SU-DHL-6 (cell line): ENCODE measurements at regions not wholly inside any gene's neighbourhood (a gene's known extent, or its start where the extent isn't known, plus 50 kb on each side); places are given as distances from the start of the nearest gene placed in this dataset.

ENCODE experiments used
- H2AFZ ChIP-seq: fragments of 200-600 bp; sonication (generic); 2 replicates; pipeline ENCODE4 v1.6.1; 2014; ENCODE audit warnings: low read depth, mild to moderate bottlenecking, moderate library complexity, mixed read lengths, antibody characterized with exemption, low read length; ENCODE audit not compliant: severe bottlenecking
- H3F3A ChIP-seq: fragments of 200-600 bp; shearing (Covaris generic); 2 replicates; pipeline ENCODE4 v1.6.0; 2016; ENCODE audit warnings: antibody characterized with exemption, mild to moderate bottlenecking; ENCODE audit not compliant: insufficient read depth
- H3K27ac ChIP-seq: fragments of 200-600 bp; sonication (generic); 2 replicates; pipeline ENCODE4 v1.5.1; 2016; ENCODE audit warnings: low read depth, mild to moderate bottlenecking, low read length, moderate library complexity, mixed read lengths
- H3K27me3 ChIP-seq: fragments of 200-600 bp; sonication (generic), shearing (Covaris generic); 2 replicates; pipeline ENCODE4 v1.6.0; 2014; ENCODE audit warnings: mild to moderate bottlenecking, low read length
- H3K36me3 ChIP-seq: fragments of 200-600 bp; sonication (generic); 2 replicates; pipeline ENCODE4 v1.6.1; 2014; ENCODE audit warnings: mild to moderate bottlenecking, low read length, mixed read lengths
- H3K4me2 ChIP-seq: fragments of 300-600, 200-600 bp; shearing (Covaris generic), sonication (generic); 2 replicates; pipeline ENCODE4 v1.6.0; 2014; ENCODE audit warnings: low read length, low read depth, mild to moderate bottlenecking; ENCODE audit not compliant: poor library complexity, severe bottlenecking
- H3K4me3 ChIP-seq: fragments of 200-600 bp; sonication (generic); 2 replicates; pipeline ENCODE4 v1.5.1; 2014; ENCODE audit warnings: antibody characterized with exemption, low read length, mild to moderate bottlenecking, mixed read lengths; ENCODE audit not compliant: insufficient read depth, poor library complexity, severe bottlenecking
- H3K79me2 ChIP-seq: fragments of 200-600 bp; sonication (generic); 2 replicates; pipeline ENCODE4 v1.6.1; 2014; ENCODE audit warnings: mild to moderate bottlenecking, low read length, moderate library complexity; ENCODE audit not compliant: insufficient read depth
- H3K9ac ChIP-seq: fragments of 200-600 bp; sonication (generic); 2 replicates; pipeline ENCODE4 v1.7.0; 2014; ENCODE audit warnings: mild to moderate bottlenecking, low read length
- H3K9me2 ChIP-seq: fragments of 200-600 bp; sonication (generic); replicated peaks from 2 replicates; pipeline ENCODE4 v1.6.1; 2014; ENCODE audit warnings: low read length; ENCODE audit not compliant: insufficient read depth
- H3K9me3 ChIP-seq: fragments of 200-600 bp; sonication (generic); 2 replicates; pipeline ENCODE4 v1.6.1; 2014; ENCODE audit warnings: low read length, mixed read lengths; ENCODE audit not compliant: insufficient read depth
- H4K20me1 ChIP-seq: fragments of 200-600 bp; sonication (generic); 2 replicates; pipeline ENCODE4 v1.6.1; 2014; ENCODE audit warnings: low read depth, mild to moderate bottlenecking, antibody characterized with exemption, low read length, moderate library complexity, mixed read lengths
- CTCF ChIP-seq: fragments of 200-600 bp; sonication (generic); IDR thresholded peaks from one replicate; pipeline ENCODE4 v1.5.1; 2017; ENCODE audit warnings: antibody characterized with exemption, mild to moderate bottlenecking, low read length, moderate library complexity; ENCODE audit not compliant: insufficient read depth, poor library complexity, severe bottlenecking
- EZH2phosphoT487 ChIP-seq: fragments of 200-600 bp; sonication (generic), shearing (Covaris generic); conservative IDR thresholded peaks from 2 replicates; pipeline ENCODE4 v1.6.1; 2018; ENCODE audit warnings: mild to moderate bottlenecking, antibody characterized with exemption, low read length, moderate library complexity, mixed read lengths

GRCh38 chr6:113634352-113635163, 222.6 kb upstream of the MARCKS start:
- Histone ChIP-seq H2AFZ (no peak overlapping the region), H3K4me2 (peak overlapping the region; percentile 43), H3F3A (peaks cover 18% of the 10 kb centered on the region), H3K27ac (no peak overlapping the region), H3K27me3 (no peaks in the 10 kb centered on the region), H3K4me3 (no peak overlapping the region), H3K9me2 (no peaks in the 10 kb centered on the region), H3K9ac (no peak overlapping the region), H3K79me2 (no peaks in the 10 kb centered on the region), H4K20me1 (no peaks in the 10 kb centered on the region), H3K36me3 (no peaks in the 10 kb centered on the region), H3K9me3 (no peaks in the 10 kb centered on the region)
- TF ChIP-seq CTCF: no peak
- TF ChIP-seq EZH2phosphoT487: no peak

GRCh38 chr6:113635222-113635986, 221.7 kb upstream of the MARCKS start:
- TF ChIP-seq EZH2phosphoT487: no peak
- no peak for TF ChIP-seq CTCF
- no peaks in the 10 kb centered on the region for H4K20me1 ChIP-seq
- no peak overlapping the region for H3K9ac ChIP-seq
- H3K4me3 ChIP-seq: no peak overlapping the region
- no peaks in the 10 kb centered on the region for H3K79me2 ChIP-seq
- H3K27me3 ChIP-seq: no peaks in the 10 kb centered on the region
- H3K27ac ChIP-seq: no peak overlapping the region
- no peak overlapping the region for H2AFZ ChIP-seq
- H3K9me2 ChIP-seq: no peaks in the 10 kb centered on the region
- H3K9me3 ChIP-seq: no peaks in the 10 kb centered on the region
- peak overlapping the region; percentile 43 for H3K4me2 ChIP-seq
- H3K36me3 ChIP-seq: no peaks in the 10 kb centered on the region
- H3F3A ChIP-seq: peaks cover 15% of the 10 kb centered on the region

- Histone ChIP-seq H3K9me3 (no peaks in the 10 kb centered on the region), H3K27me3 (no peaks in the 10 kb centered on the region), H3K4me2 (no peak overlapping the region), H3F3A (peaks cover 5% of the 10 kb centered on the region), H3K27ac (no peak overlapping the region), H3K4me3 (no peak overlapping the region), H3K79me2 (no peaks in the 10 kb centered on the region), H3K9ac (no peak overlapping the region), H3K36me3 (no peaks in the 10 kb centered on the region), H4K20me1 (no peaks in the 10 kb centered on the region), H2AFZ (no peak overlapping the region), H3K9me2 (no peaks in the 10 kb centered on the region)
- TF ChIP-seq EZH2phosphoT487 (no peak), CTCF (no peak)
Observed at GRCh38 chr6:113636357-113636824, 220.8 kb upstream of the MARCKS start.
